CD1c-positive myeloid dendritic cell (primary cell): ENCODE measurements at regions not wholly inside any gene's neighbourhood (a gene's known extent, or its start where the extent isn't known, plus 50 kb on each side); places are given as distances from the start of the nearest gene placed in this dataset.

Source experiments
- DNase-seq: peaks from one replicate; pipeline ENCODE4 v3.0.0-alpha.2; 2016; ENCODE audit errors: extremely low spot score

DNA sequence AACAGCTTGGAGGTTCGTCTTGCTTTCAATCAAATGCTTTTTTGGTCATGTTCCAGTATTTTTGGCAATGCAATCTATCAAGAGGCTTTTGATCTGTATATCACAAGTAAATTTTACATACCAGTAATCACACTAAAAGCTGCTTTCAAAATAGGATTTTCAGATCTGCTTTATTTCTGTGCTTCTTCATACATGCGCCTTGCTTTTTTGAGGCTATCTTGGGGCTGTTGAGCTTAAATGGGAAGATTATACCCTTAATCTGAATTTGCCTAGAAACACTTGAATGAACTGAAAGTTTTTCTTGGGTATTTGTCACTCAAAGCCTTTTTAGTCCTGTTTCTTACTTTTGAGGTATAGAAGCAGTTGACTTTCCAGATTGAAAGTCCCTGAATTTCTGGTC lies 62.1 kb upstream of the DCBLD2 start:
- no peak for DNase-seq

DNA sequence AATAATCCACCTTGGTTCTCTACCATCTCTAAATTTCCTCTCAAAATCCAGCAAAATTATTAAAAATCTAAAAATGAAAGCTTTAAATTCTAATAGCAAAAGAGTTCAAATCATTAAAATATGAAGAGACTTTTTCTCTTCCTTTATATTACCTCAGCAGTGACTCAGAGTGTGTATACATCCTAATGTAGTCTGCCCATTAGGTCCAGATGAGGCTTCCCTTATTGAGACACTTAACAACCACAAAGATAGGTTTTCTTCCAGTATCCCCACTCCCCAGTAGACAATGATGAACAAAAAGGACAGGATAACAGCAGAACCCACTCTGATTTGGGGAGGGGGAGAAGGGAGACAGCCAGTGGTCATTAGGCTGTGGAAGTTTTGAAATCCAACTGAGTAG lies 61.5 kb upstream of the DCBLD2 start:
- DNase-seq, result no peak

DNA sequence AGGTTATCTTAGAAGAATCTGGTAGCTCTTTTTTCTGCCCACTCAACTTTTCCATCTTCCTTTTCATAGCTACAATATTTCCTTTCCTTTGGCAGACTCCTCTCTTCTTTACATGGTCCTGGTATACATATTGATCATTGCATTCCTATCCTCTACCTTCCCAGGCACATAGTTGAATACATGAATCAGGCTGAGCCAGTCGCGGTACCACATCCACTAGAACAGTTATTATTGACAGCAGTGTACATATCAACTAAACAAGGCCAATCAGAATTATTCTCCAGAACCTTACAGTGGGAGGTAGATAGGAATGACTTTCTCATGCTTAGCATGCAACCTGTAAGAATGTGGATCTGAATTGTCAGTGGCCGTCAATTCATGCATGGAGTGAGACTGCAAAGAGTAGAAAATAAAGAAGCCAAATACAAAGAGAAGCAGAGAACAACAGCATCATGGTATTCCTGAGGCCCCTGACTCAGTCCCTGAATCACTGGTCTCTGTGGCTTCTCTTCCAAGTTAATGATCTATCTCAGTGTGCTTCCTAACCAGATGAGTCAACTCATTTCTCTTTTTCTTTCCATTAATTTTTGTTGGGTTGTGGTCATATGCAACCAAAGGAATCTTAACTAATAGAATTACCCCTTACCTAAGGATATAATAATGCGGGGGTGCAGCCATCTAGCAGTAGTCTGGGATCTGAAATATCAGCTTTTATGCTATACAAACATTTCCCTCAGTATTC lies 60.9 kb upstream of the DCBLD2 start:
- no peak for DNase-seq

DNA sequence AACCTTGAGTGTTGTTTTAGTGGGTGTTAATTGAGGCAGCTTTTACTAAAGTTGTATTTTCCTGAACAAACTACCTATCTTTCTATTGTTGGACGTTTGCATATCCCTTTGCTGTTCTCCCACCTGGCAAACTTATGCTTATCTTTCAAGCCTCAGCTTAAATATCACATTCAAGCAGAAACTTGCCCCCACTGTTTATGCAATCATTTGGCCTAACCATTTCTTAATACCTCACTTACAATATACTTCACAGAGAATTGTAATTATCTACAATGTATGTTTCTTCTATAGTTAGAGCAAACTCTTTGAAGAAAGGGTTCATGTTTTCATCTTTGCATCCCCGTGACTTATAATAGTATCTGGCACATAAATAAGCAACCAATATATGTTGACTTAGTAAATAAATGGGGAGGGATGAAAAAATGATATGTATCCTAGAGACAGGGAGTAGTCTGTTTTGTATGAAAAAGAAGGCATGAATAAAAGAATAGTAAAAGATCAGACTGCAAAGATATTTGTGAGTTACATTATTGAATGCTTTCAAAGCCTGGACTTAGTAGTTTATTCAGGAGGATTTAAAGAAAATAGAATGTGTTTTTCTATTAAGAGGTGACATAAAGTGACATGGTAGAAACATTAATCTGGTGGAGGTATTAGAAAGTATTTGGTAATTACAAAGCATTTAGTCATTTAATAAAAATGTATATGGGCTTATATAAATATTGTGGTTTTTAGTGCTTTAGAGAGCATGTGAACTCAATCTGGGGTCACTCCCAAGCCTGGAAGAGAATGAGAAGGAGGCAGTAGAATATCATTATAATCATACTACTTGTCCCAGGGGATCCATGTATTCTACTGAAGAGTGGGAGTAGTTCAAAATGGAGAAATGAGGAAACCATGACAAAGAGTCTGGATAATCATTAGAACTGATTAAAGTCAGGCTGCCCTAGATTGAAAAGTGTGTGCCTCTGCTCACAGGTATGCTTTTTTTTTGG lies 60.0 kb upstream of the DCBLD2 start:
- DNase-seq, result no peak

- no peak for DNase-seq
These were observed 56.2 kb upstream of the DCBLD2 start for GRCh38 chr3:98957681-98958080.

- no peak for DNase-seq
These were observed 54.5 kb upstream of the DCBLD2 start for GRCh38 chr3:98956008-98956407.

DNA sequence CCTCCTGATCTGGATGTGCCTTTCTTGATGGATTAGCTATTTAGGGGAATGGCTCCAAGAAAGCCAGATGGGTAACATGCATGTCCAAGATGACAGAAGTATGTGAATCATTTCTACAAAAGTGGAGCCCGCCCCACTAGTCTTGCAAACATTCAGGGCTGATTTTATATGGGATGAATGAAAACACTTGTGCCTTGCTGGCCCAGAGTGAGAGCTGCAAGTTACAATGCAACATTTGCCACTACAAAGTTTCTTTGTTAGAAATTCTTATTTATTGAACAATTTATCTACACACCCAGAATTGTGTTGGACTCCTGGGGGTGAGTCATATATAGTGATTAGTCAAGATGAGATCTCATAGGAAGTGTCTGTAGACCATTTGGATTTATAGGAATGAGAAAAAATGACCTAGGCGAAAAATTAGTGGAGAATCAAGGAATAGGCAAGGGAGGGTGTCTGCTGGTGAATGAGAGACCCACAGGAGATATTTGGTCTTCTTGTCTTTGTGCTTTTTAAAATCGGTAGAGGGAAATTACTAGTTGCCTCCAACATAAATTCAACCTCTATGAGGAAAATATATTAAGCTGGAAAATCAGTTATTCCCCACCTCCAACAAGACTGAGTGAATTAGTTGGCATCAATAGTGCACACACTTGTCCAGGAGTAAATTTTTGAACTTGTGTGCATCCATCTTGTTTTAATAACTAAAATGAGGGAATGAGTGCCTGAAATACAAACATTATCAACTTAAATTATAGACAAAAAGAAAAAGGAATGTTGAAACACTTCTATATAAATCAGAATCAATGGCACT lies 53.5 kb upstream of the DCBLD2 start:
- DNase-seq, result no peak

GRCh38 chr3:98954242-98954641 lies 52.7 kb upstream of the DCBLD2 start:
- DNase-seq, result no peak

DNA sequence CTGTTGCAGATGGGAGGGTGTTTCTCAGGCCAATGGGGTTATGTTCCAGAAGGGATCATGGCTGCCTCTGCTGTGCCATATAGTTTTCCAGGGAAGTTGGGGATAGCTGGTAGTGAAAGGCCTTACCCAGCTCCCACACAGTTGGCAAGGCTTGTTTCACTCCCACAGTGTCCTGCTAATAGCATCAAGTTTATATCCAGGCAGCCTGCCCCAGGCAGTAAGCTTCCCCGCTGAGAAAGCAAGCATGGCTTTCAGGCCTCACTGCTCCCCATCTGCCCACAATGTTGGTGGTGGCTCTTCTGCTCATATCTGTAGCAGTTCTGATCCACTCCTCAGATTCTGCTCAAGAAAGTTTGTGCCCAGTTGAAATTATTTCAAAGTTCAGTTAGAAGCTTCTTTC lies 50.9 kb upstream of the DCBLD2 start:
- no peak for DNase-seq
